K562 (cell line): ENCODE measurements at regions not wholly inside any gene's neighbourhood (a gene's known extent, or its start where the extent isn't known, plus 50 kb on each side); places are given as distances from the start of the nearest gene placed in this dataset.

Source experiments
- ATAC-seq: fragments of 200-7000 bp; cut with Tn5 transposase; 3 replicates; pipeline ENCODE4 v1.9.1; 2020; ENCODE audit warnings: moderate library complexity
- BruUV-seq: library from RNA; stranded (reverse); fragments of 400-500 nt; replicated peaks from 2 replicates; lab custom pipeline; 2021; lab: Mats Ljungman, UMichigan
- CTCF ChIA-PET: fragments of 300-600 bp; formaldehyde crosslinking; extraction: SDS; loops from one replicate; lab custom pipeline; 2021; ENCODE audit warnings: low intra/inter-chr PET ratio; lab: Yijun Ruan, JAX
- POLR2A ChIA-PET: fragments of 300-600, 350-650 bp; sonication (Branson Sonifier 250); formaldehyde crosslinking; extraction: SDS; loops from one replicate; lab custom pipeline; 2021; ENCODE audit warnings: antibody characterized with exemption, inconsistent platforms; lab: Yijun Ruan, JAX
- DNase-seq, 4 experiments: peaks; one replicate each; pipeline versions ENCODE4 v3.0.0 to v3.0.0-alpha.2; 2011 to 2018; ENCODE audit warnings: low spot score in 3 of 4, mixed read lengths in 3 of 4; ENCODE audit errors: extremely low read depth in 1 of 4
- FAIRE-seq: peaks from 2 replicates; lab custom pipeline; 2011; peaks lifted over from hg19 to GRCh38; lab: Jason Lieb, UNC
- H2AFZ ChIP-seq: 2 replicates; pipeline ENCODE4 v1.6.0; 2011; ENCODE audit warnings: low read depth, low read length, control low read depth, inconsistent platforms
- H3K27ac ChIP-seq: fragments of 200-600 bp; 3 replicates; pipeline ENCODE4 v1.8.0; 2011; ENCODE audit warnings: low read depth, mild to moderate bottlenecking, control low read depth, inconsistent platforms, low read length, moderate library complexity, mixed read lengths; ENCODE audit errors: extremely low read depth
- H3K27me3 ChIP-seq, 2 experiments: fragments of 300-600 bp in 1 of 2; 2 replicates in 1 of 2; 3 replicates in 1 of 2; pipeline versions ENCODE4 v1.6.0 to v1.8.0; 2011; ENCODE audit warnings: inconsistent platforms in 2 of 2, low read length in 2 of 2, mild to moderate bottlenecking in 1 of 2, mixed read lengths in 1 of 2, moderate library complexity in 1 of 2; ENCODE audit not compliant: control insufficient read depth in 2 of 2, insufficient read depth in 2 of 2
- H3K36me3 ChIP-seq: fragments of 300-600 bp; 3 replicates; pipeline ENCODE4 v1.8.0; 2011; ENCODE audit warnings: mild to moderate bottlenecking, low read length, inconsistent platforms; ENCODE audit not compliant: control insufficient read depth, insufficient read depth
- H3K4me1 ChIP-seq, 2 experiments: fragments of 200-600 bp in 1 of 2; replicated peaks in 1 of 2; 2 replicates in 1 of 2; 3 replicates in 1 of 2; pipeline versions ENCODE4 v1.5.1 to v1.8.0; 2011; ENCODE audit warnings: inconsistent platforms in 2 of 2, low read length in 2 of 2, mild to moderate bottlenecking in 1 of 2, mixed read lengths in 1 of 2, moderate library complexity in 1 of 2; ENCODE audit not compliant: control insufficient read depth in 2 of 2, insufficient read depth in 2 of 2
- H3K4me2 ChIP-seq: 2 replicates; pipeline ENCODE4 v1.6.1; 2011; ENCODE audit warnings: low read length, control low read depth, inconsistent platforms, mixed read lengths; ENCODE audit not compliant: insufficient read depth
- H3K4me3 ChIP-seq: fragments of 200-600 bp; sonication (generic), shearing (Covaris generic); 2 replicates; pipeline ENCODE4 v1.5.1; 2016; ENCODE audit warnings: control low read depth, inconsistent platforms
- H3K79me2 ChIP-seq: fragments of 200-600 bp; 3 replicates; pipeline ENCODE4 v1.8.0; 2011; ENCODE audit warnings: low read length, inconsistent platforms; ENCODE audit not compliant: control insufficient read depth, insufficient read depth
- H3K9ac ChIP-seq, 2 experiments: 2 replicates each; pipeline versions ENCODE4 v1.6.0 to v1.6.1; 2011; ENCODE audit warnings: low read depth in 2 of 2, low read length in 2 of 2, control low read depth in 1 of 2, inconsistent platforms in 1 of 2, mild to moderate bottlenecking in 1 of 2, mixed read lengths in 1 of 2; ENCODE audit not compliant: insufficient read depth in 1 of 2
- H3K9me1 ChIP-seq: one replicate; pipeline ENCODE4 v1.6.0; 2011; ENCODE audit warnings: inconsistent platforms, mild to moderate bottlenecking, low read length, moderate library complexity; ENCODE audit not compliant: control insufficient read depth, insufficient read depth
- H3K9me3 ChIP-seq: replicated peaks from 2 replicates; pipeline ENCODE4 v1.5.1; 2011; ENCODE audit warnings: low read depth, low read length, inconsistent platforms; ENCODE audit not compliant: control insufficient read depth, insufficient read depth
- H4K20me1 ChIP-seq: replicated peaks from 2 replicates; pipeline ENCODE4 v1.6.1; 2011; ENCODE audit warnings: low read length, inconsistent platforms, mixed read lengths; ENCODE audit not compliant: control insufficient read depth, insufficient read depth
- CCAR2 ChIP-seq: fragments of 200-400 bp; formaldehyde crosslinking; IDR thresholded peaks from 2 replicates; pipeline ENCODE4 v1.6.1; 2017; ENCODE audit warnings: mild to moderate bottlenecking, low read depth, low read length
- ELF4 ChIP-seq: fragments of 450-650 bp; formaldehyde crosslinking; IDR thresholded peaks from 2 replicates; pipeline ENCODE4 v1.4.0; 2022; ENCODE audit warnings: missing genetic modification characterization
- GATAD2B ChIP-seq: fragments of 450-650 bp; IDR thresholded peaks from 2 replicates; pipeline ENCODE4 v1.6.1; 2017; ENCODE audit warnings: mild to moderate bottlenecking, borderline replicate concordance
- HDAC2 ChIP-seq: fragments of 450-650 bp; IDR thresholded peaks from 2 replicates; pipeline ENCODE4 v1.6.1; 2016; ENCODE audit warnings: mild to moderate bottlenecking
- HNRNPL ChIP-seq: fragments of 200-400 bp; formaldehyde crosslinking; IDR thresholded peaks from 2 replicates; pipeline ENCODE4 v1.6.1; 2017; ENCODE audit warnings: low read depth, mild to moderate bottlenecking, low read length
- KDM5B ChIP-seq: fragments of 200-600 bp; sonication (generic); IDR thresholded peaks from 2 replicates; pipeline ENCODE4 v1.6.1; 2012; ENCODE audit warnings: low read depth, mild to moderate bottlenecking, moderate library complexity, low read length, control low read depth, inconsistent platforms; ENCODE audit not compliant: insufficient replicate concordance
- MAX ChIP-seq: sonication (generic); formaldehyde crosslinking; IDR thresholded peaks from 2 replicates; pipeline ENCODE4 v1.9.0; 2022; ENCODE audit warnings: mild to moderate bottlenecking, missing genetic modification reagents
- SIN3B ChIP-seq: fragments of 450-650 bp; IDR thresholded peaks from 2 replicates; pipeline ENCODE4 v1.6.1; 2017; ENCODE audit warnings: low read depth, mild to moderate bottlenecking, moderate library complexity
- SIRT6 ChIP-seq: IDR thresholded peaks from one replicate; pipeline ENCODE4 v1.6.1; 2012; ENCODE audit warnings: low read depth, mild to moderate bottlenecking, control low read depth, inconsistent platforms, low read length, moderate library complexity
- TAF7 ChIP-seq: fragments of 450-650 bp; IDR thresholded peaks from 2 replicates; pipeline ENCODE4 v1.6.1; 2016; ENCODE audit warnings: missing genetic modification characterization, missing compliant biosample characterization
- ZBTB2 ChIP-seq: fragments of 450-650 bp; IDR thresholded peaks from 2 replicates; pipeline ENCODE4 v1.6.1; 2016; ENCODE audit warnings: antibody characterized with exemption
- ZBTB5 ChIP-seq: fragments of 450-650 bp; IDR thresholded peaks from 2 replicates; pipeline ENCODE4 v1.6.1; 2017; ENCODE audit warnings: antibody characterized with exemption
- WGBS: fragments of 100-300 bp; shearing (Covaris generic); methylation state at CpG from one replicate; pipeline ENCODE4 v1.1.6; 2016; ENCODE audit warnings: low coverage, mixed read lengths; ENCODE audit not compliant: insufficient coverage; ENCODE audit errors: missing lambda C conversion rate; 5-methylcytosine and 5-hydroxymethylcytosine counted together
- in situ Hi-C: fragments of 300-500 bp; cut with MboI; formaldehyde crosslinking; loops from 4 replicates; pipeline ENCODE4 v1.15.0; 2018; ENCODE audit warnings: inconsistent platforms, mixed read lengths
- intact Hi-C: fragments of 100-400 bp; cut with micrococcal nuclease; formaldehyde crosslinking; loops from 2 replicates; pipeline ENCODE4 v1.14.2; 2022
- TF ChIP-seq, protein P1 (sequence below): sonication (generic); formaldehyde crosslinking; IDR thresholded peaks from 2 replicates; pipeline ENCODE4 v1.4.0; 2020; ENCODE audit warnings: mild to moderate bottlenecking, missing genetic modification reagents
- TF ChIP-seq, protein P2 (sequence below): fragments of 150-350 bp; conservative IDR thresholded peaks from 2 replicates; pipeline ENCODE4 v1.6.1; 2014; ENCODE audit warnings: low read length
- TF ChIP-seq, protein P3 (sequence below): fragments of 450-650 bp; IDR thresholded peaks from 2 replicates; pipeline ENCODE4 v1.6.1; 2016; ENCODE audit warnings: missing biosample characterization, missing genetic modification characterization

DNA sequence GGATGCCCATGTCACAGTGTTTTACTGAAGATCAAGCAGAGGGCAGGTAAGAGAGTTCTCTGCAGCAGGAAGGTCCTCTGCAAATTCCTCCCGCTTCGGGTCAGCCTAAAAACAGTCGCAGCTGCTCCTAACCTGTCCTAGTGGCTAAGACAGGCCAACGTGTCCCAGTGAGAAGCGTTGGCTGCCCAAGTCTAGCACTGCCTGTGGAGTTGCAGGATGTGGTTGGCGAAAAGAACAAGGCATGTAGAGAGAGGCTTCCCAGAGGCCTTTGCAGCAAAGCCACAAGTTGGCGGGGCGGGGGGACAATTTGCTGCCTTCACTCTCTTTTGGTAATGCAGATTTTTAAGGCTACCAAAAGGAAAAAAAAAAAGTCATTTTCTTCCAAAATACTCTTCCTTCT lies 340.1 kb downstream of the BCL11B start:
- no peaks in the 10 kb centered on the region for H3K9me3 ChIP-seq
- in situ Hi-C loops (no loop called here), intact Hi-C loops (no loop called here)
- ATAC-seq (no peak), FAIRE-seq (no peak), DNase-seq (no peak)
- H2AFZ ChIP-seq: no peak overlapping the region
- no peaks in the 10 kb centered on the region for H3K4me1 ChIP-seq
- H3K4me2 ChIP-seq: no peak overlapping the region
- no peak overlapping the region for H3K27ac ChIP-seq
- H3K36me3 ChIP-seq: no peaks in the 10 kb centered on the region
- no TSS peak for BruUV-seq
- ChIA-PET POLR2A (no interaction called here), CTCF (no interaction called here)
- no peaks in the 10 kb centered on the region for H3K9me1 ChIP-seq
- no peaks in the 10 kb centered on the region for H4K20me1 ChIP-seq
- no peaks in the 10 kb centered on the region for H3K79me2 ChIP-seq
- no peak overlapping the region for H3K9ac ChIP-seq
- H3K27me3 ChIP-seq: no peaks in the 10 kb centered on the region
- H3K4me3 ChIP-seq: no peak overlapping the region
- WGBS: 0% methylated on average over 4 of the region's 8 CpGs
- TF ChIP-seq CCAR2: no peak
- TF ChIP-seq TAF7 (tag): no peak
- TF ChIP-seq MAX (CRISPR knock-in tag): no peak
- TF ChIP-seq KDM5B: no peak
- TF ChIP-seq HDAC2: no peak
- no peak for TF ChIP-seq HNRNPL
- no peak for TF ChIP-seq ZBTB5
- TF ChIP-seq GATAD2B: no peak
- no peak for TF ChIP-seq ELF4 (CRISPR knock-in tag)
- TF ChIP-seq, protein P1, sequence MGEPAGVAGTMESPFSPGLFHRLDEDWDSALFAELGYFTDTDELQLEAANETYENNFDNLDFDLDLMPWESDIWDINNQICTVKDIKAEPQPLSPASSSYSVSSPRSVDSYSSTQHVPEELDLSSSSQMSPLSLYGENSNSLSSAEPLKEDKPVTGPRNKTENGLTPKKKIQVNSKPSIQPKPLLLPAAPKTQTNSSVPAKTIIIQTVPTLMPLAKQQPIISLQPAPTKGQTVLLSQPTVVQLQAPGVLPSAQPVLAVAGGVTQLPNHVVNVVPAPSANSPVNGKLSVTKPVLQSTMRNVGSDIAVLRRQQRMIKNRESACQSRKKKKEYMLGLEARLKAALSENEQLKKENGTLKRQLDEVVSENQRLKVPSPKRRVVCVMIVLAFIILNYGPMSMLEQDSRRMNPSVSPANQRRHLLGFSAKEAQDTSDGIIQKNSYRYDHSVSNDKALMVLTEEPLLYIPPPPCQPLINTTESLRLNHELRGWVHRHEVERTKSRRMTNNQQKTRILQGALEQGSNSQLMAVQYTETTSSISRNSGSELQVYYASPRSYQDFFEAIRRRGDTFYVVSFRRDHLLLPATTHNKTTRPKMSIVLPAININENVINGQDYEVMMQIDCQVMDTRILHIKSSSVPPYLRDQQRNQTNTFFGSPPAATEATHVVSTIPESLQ (CRISPR knock-in tag): no peak
- TF ChIP-seq SIN3B: no peak
- TF ChIP-seq ZBTB2: no peak
- TF ChIP-seq, protein P2, sequence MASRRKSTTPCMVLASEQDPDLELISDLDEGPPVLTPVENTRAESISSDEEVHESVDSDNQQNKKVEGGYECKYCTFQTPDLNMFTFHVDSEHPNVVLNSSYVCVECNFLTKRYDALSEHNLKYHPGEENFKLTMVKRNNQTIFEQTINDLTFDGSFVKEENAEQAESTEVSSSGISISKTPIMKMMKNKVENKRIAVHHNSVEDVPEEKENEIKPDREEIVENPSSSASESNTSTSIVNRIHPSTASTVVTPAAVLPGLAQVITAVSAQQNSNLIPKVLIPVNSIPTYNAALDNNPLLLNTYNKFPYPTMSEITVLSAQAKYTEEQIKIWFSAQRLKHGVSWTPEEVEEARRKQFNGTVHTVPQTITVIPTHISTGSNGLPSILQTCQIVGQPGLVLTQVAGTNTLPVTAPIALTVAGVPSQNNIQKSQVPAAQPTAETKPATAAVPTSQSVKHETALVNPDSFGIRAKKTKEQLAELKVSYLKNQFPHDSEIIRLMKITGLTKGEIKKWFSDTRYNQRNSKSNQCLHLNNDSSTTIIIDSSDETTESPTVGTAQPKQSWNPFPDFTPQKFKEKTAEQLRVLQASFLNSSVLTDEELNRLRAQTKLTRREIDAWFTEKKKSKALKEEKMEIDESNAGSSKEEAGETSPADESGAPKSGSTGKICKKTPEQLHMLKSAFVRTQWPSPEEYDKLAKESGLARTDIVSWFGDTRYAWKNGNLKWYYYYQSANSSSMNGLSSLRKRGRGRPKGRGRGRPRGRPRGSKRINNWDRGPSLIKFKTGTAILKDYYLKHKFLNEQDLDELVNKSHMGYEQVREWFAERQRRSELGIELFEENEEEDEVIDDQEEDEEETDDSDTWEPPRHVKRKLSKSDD: no peak
- TF ChIP-seq, protein P3, sequence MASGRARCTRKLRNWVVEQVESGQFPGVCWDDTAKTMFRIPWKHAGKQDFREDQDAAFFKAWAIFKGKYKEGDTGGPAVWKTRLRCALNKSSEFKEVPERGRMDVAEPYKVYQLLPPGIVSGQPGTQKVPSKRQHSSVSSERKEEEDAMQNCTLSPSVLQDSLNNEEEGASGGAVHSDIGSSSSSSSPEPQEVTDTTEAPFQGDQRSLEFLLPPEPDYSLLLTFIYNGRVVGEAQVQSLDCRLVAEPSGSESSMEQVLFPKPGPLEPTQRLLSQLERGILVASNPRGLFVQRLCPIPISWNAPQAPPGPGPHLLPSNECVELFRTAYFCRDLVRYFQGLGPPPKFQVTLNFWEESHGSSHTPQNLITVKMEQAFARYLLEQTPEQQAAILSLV (tag): no peak
- no peak for TF ChIP-seq SIRT6
